Endothelial cell of umbilical vein (primary cell): ENCODE measurements at regions not wholly inside any gene's neighbourhood (a gene's known extent, or its start where the extent isn't known, plus 50 kb on each side); places are given as distances from the start of the nearest gene placed in this dataset.

Experiments
- BruUV-seq: library from RNA; stranded (reverse); fragments of 400-500 nt; replicated peaks from 2 replicates; lab custom pipeline; 2021; lab: Mats Ljungman, UMichigan
- CTCF ChIA-PET: fragments of 300-600, 350-600 bp; sonication (Branson Sonifier 250); formaldehyde crosslinking; loops from one replicate; lab custom pipeline; 2021; ENCODE audit warnings: antibody characterized with exemption, inconsistent platforms; lab: Charles Lee
- POLR2A ChIA-PET: fragments of 300-600, 350-600 bp; sonication (Branson Sonifier 250); formaldehyde crosslinking; loops from one replicate; lab custom pipeline; 2021; ENCODE audit warnings: antibody characterized with exemption, inconsistent platforms; lab: Charles Lee
- DNase-seq: peaks from one replicate; pipeline ENCODE4 v3.0.0-alpha.2; 2011; ENCODE audit warnings: low read depth, low spot score
- FAIRE-seq: peaks from 2 replicates; lab custom pipeline; 2011; peaks lifted over from hg19 to GRCh38; lab: Jason Lieb, UNC
- H2AFZ ChIP-seq: 2 replicates; pipeline ENCODE4 v1.6.0; 2012; ENCODE audit warnings: low read depth, low read length, control low read depth, inconsistent platforms
- H3K27ac ChIP-seq: 2 replicates; pipeline ENCODE4 v1.5.1; 2011; ENCODE audit warnings: low read depth, mild to moderate bottlenecking, control low read depth, low read length, moderate library complexity; ENCODE audit not compliant: insufficient read depth
- H3K27me3 ChIP-seq, 2 experiments: 2 replicates each; pipeline versions ENCODE4 v1.6.0 to v1.6.1; 2011; ENCODE audit warnings: low read length in 2 of 2, mixed read lengths in 1 of 2; ENCODE audit not compliant: control insufficient read depth in 2 of 2, insufficient read depth in 2 of 2
- H3K36me3 ChIP-seq, 2 experiments: 2 replicates in 1 of 2; 3 replicates in 1 of 2; pipeline ENCODE4 v1.5.1; 2011; ENCODE audit warnings: low read length in 2 of 2, mild to moderate bottlenecking in 1 of 2, moderate library complexity in 1 of 2; ENCODE audit not compliant: control insufficient read depth in 2 of 2, insufficient read depth in 2 of 2; ENCODE audit errors: extremely low read depth in 1 of 2
- H3K4me1 ChIP-seq: 3 replicates; pipeline ENCODE4 v1.5.1; 2011; ENCODE audit warnings: mild to moderate bottlenecking, low read length; ENCODE audit not compliant: control insufficient read depth, insufficient read depth; ENCODE audit errors: extremely low read depth
- H3K4me2 ChIP-seq: 2 replicates; pipeline ENCODE4 v1.6.1; 2011; ENCODE audit warnings: low read length, control low read depth, mixed read lengths; ENCODE audit not compliant: insufficient read depth
- H3K4me3 ChIP-seq, 3 experiments: fragments of 200-600 bp in 1 of 3; sonication (generic), shearing (Covaris generic) in 1 of 3; replicated peaks in 1 of 3; 2 replicates each; pipeline ENCODE4 v1.5.1; 2011 to 2016; ENCODE audit warnings: control low read depth in 3 of 3, low read length in 3 of 3, mild to moderate bottlenecking in 2 of 3, inconsistent platforms in 1 of 3, low read depth in 1 of 3, moderate library complexity in 1 of 3; ENCODE audit not compliant: insufficient read depth in 1 of 3
- H3K79me2 ChIP-seq: 2 replicates; pipeline ENCODE4 v1.6.0; 2012; ENCODE audit warnings: low read length, inconsistent platforms; ENCODE audit not compliant: control insufficient read depth, insufficient read depth
- H3K9ac ChIP-seq: replicated peaks from 2 replicates; pipeline ENCODE3; 2011; ENCODE audit warnings: low read length, control low read depth; ENCODE audit not compliant: insufficient read depth; ENCODE audit errors: extremely low read depth
- H3K9me1 ChIP-seq: replicated peaks from 3 replicates; pipeline ENCODE4 v1.6.0; 2011; ENCODE audit warnings: mild to moderate bottlenecking, low read length; ENCODE audit not compliant: control insufficient read depth, insufficient read depth; ENCODE audit errors: extremely low read depth
- H3K9me3 ChIP-seq: replicated peaks from 2 replicates; pipeline ENCODE4 v1.5.1; 2012; ENCODE audit warnings: low read length, inconsistent platforms; ENCODE audit not compliant: control insufficient read depth, insufficient read depth
- H4K20me1 ChIP-seq: replicated peaks from 2 replicates; pipeline ENCODE3; 2011; ENCODE audit warnings: mild to moderate bottlenecking, low read length; ENCODE audit not compliant: control insufficient read depth, insufficient read depth; ENCODE audit errors: extremely low read depth
- EZH2 ChIP-seq: IDR thresholded peaks from 2 replicates; pipeline ENCODE4 v1.6.1; 2012; ENCODE audit warnings: borderline replicate concordance, low read depth, mild to moderate bottlenecking, moderate library complexity, low read length, inconsistent platforms; ENCODE audit not compliant: severe bottlenecking
- FOS ChIP-seq: IDR thresholded peaks from 2 replicates; pipeline ENCODE4 v1.6.1; 2011; ENCODE audit warnings: mild to moderate bottlenecking, low read length, moderate library complexity, borderline replicate concordance; ENCODE audit not compliant: insufficient read depth
- GATA2 ChIP-seq: IDR thresholded peaks from 2 replicates; pipeline ENCODE4 v1.7.0; 2011; ENCODE audit warnings: low read depth, mild to moderate bottlenecking, moderate library complexity, mixed read lengths, low read length; ENCODE audit not compliant: insufficient read length, insufficient read depth
- JUN ChIP-seq: IDR thresholded peaks from 2 replicates; pipeline ENCODE4 v1.6.1; 2011; ENCODE audit warnings: borderline replicate concordance, low read depth; ENCODE audit not compliant: insufficient read length, insufficient read depth
- MYC ChIP-seq: IDR thresholded peaks from one replicate; pipeline ENCODE4 v1.6.1; 2011; ENCODE audit warnings: mild to moderate bottlenecking, low read depth, low read length
- POLR2A ChIP-seq: IDR thresholded peaks from 2 replicates; pipeline ENCODE4 v1.6.1; 2012; ENCODE audit warnings: low read depth, mild to moderate bottlenecking, control low read depth, low read length
- POLR2AphosphoS5 ChIP-seq: IDR thresholded peaks from 2 replicates; pipeline ENCODE4 v1.6.1; 2012; ENCODE audit warnings: low read depth, mild to moderate bottlenecking, control low read depth, low read length, moderate library complexity; ENCODE audit not compliant: insufficient read depth
- dilution Hi-C: fragments of 300-500 bp; cut with MboI; formaldehyde crosslinking; loops from one replicate; pipeline ENCODE4 v1.15.0; 2019; ENCODE audit warnings: low sequenced_read_pairs; ENCODE audit not compliant: extremely low pct_ligation_motif_present
- intact Hi-C: fragments of 100-400 bp; cut with micrococcal nuclease; formaldehyde crosslinking; loops from one replicate; pipeline ENCODE4 v1.10.0; 2022
- TF ChIP-seq, protein P1 (sequence below): IDR thresholded peaks from 2 replicates; pipeline ENCODE4 v1.6.1; 2011; ENCODE audit not compliant: insufficient read depth, insufficient read length
- TF ChIP-seq, protein P2 (sequence below), 2 donors: IDR thresholded peaks; 1 replicate in 1 of 2; 2 replicates in 1 of 2; pipeline ENCODE4 v1.5.1; 2011; ENCODE audit warnings: low read length in 2 of 2, mild to moderate bottlenecking in 2 of 2, moderate library complexity in 2 of 2, control low read depth in 1 of 2, inconsistent platforms in 1 of 2, low read depth in 1 of 2; ENCODE audit not compliant: insufficient read depth in 1 of 2; ENCODE audit errors: extremely low read depth in 1 of 2

DNA sequence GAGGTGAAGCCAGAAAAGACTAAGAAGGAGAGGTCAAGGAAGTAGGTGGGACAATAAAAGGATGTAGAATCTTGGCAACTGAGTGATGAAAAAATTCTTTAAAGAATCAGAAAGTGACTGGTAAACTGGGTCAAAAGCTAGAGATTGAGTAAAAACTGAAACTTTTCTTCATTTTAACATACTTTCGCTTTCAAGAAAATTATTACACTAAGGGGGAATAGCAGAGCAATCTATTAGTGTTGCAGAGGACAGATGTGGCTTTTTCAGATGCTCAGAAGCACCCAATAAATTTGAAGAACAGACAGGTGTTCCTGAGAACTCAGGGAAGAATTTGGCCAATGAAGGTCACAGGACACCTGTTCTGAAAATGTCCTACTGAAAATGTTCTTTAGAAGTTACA is 805.4 kb upstream of the ALCAM start:
- Histone ChIP-seq H4K20me1 (no peaks in the 10 kb centered on the region), H3K79me2 (no peaks in the 10 kb centered on the region), H3K9me1 (no peaks in the 10 kb centered on the region), H2AFZ (no peak overlapping the region), H3K9ac (no peak overlapping the region), H3K36me3 (no peaks in the 10 kb centered on the region), H3K27me3 (no peaks in the 10 kb centered on the region), H3K4me3 (no peak overlapping the region), H3K4me2 (no peak overlapping the region), H3K27ac (no peak overlapping the region), H3K4me1 (no peaks in the 10 kb centered on the region), H3K9me3 (no peaks in the 10 kb centered on the region)
- FAIRE-seq (no peak), DNase-seq (no peak)
- TF ChIP-seq EZH2 (no peak), FOS (no peak), POLR2AphosphoS5 (no peak), MYC (no peak), GATA2 (no peak), JUN (no peak), POLR2A (no peak)
- TF ChIP-seq, protein P1, sequence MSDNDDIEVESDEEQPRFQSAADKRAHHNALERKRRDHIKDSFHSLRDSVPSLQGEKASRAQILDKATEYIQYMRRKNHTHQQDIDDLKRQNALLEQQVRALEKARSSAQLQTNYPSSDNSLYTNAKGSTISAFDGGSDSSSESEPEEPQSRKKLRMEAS: no peak
- TF ChIP-seq, protein P2, sequence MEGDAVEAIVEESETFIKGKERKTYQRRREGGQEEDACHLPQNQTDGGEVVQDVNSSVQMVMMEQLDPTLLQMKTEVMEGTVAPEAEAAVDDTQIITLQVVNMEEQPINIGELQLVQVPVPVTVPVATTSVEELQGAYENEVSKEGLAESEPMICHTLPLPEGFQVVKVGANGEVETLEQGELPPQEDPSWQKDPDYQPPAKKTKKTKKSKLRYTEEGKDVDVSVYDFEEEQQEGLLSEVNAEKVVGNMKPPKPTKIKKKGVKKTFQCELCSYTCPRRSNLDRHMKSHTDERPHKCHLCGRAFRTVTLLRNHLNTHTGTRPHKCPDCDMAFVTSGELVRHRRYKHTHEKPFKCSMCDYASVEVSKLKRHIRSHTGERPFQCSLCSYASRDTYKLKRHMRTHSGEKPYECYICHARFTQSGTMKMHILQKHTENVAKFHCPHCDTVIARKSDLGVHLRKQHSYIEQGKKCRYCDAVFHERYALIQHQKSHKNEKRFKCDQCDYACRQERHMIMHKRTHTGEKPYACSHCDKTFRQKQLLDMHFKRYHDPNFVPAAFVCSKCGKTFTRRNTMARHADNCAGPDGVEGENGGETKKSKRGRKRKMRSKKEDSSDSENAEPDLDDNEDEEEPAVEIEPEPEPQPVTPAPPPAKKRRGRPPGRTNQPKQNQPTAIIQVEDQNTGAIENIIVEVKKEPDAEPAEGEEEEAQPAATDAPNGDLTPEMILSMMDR (IDR thresholded peaks at IDR 0.05; ENCODE audit: extremely low read depth in 1 of 2, insufficient read depth in 1 of 2, low read depth in 1 of 2, low read length in 2 of 2): no peak
- ChIA-PET POLR2A (no interaction called here), CTCF (no interaction called here)
- BruUV-seq: no TSS peak
- intact Hi-C loops (no loop called here), dilution Hi-C loops (no loop called here)
